ENCODE measurements at regions not wholly inside any gene's neighbourhood (a gene's known extent, or its start where the extent isn't known, plus 50 kb on each side); places are given as distances from the start of the nearest gene placed in this dataset.

DNA sequence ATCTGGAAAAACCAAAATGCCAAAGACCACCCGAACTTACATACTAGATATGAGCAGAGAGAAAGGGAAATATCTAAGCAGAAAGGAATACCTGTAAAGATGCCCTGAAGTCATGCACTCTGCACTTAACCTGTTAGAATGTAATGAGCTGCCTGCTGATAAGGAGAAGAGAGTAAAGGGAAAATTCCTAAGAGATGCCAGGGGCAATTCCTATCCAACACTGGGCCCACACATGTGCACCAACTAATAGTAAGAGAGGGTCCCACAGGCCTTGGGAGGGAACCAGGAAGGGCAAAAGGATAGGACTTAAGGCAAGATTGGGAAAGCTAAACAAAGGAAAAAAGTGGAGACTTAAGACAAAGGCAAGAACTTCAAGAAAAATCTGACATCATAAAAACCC lies 189.5 kb downstream of the NSUN3 start:
- TF ChIP-seq EZH2 (IDR thresholded peaks at IDR 0.05; ENCODE audit: borderline replicate concordance): no peak
- TF ChIP-seq, protein P1, sequence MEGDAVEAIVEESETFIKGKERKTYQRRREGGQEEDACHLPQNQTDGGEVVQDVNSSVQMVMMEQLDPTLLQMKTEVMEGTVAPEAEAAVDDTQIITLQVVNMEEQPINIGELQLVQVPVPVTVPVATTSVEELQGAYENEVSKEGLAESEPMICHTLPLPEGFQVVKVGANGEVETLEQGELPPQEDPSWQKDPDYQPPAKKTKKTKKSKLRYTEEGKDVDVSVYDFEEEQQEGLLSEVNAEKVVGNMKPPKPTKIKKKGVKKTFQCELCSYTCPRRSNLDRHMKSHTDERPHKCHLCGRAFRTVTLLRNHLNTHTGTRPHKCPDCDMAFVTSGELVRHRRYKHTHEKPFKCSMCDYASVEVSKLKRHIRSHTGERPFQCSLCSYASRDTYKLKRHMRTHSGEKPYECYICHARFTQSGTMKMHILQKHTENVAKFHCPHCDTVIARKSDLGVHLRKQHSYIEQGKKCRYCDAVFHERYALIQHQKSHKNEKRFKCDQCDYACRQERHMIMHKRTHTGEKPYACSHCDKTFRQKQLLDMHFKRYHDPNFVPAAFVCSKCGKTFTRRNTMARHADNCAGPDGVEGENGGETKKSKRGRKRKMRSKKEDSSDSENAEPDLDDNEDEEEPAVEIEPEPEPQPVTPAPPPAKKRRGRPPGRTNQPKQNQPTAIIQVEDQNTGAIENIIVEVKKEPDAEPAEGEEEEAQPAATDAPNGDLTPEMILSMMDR (IDR thresholded peaks at IDR 0.05; ENCODE audit: poor library complexity): no peak
